HK-2 (cell line): ENCODE measurements at regions not wholly inside any gene's neighbourhood (a gene's known extent, or its start where the extent isn't known, plus 50 kb on each side); places are given as distances from the start of the nearest gene placed in this dataset.

Experiments used
- DNase-seq: peaks from one replicate; pipeline ENCODE4 v3.0.0-alpha.2; 2018; ENCODE audit not compliant: unreplicated experiment

- DNase-seq = no peak
Measured at GRCh38 chr3:162007722-162008121, 511.1 kb downstream of the OTOL1 start.

GRCh38 chr3:162012633-162013032, 516.0 kb downstream of the OTOL1 start:
- no peak for DNase-seq

- DNase-seq = no peak
Measured at GRCh38 chr3:162014284-162014683, 517.7 kb downstream of the OTOL1 start.

GRCh38 chr3:162015856-162016255, 519.2 kb downstream of the OTOL1 start:
- DNase-seq = no peak

- DNase-seq = no peak
Measured at GRCh38 chr3:162019817-162020216, 523.2 kb downstream of the OTOL1 start.

- no peak for DNase-seq
Measured at GRCh38 chr3:162021206-162021605, 524.6 kb downstream of the OTOL1 start.

GRCh38 chr3:162022911-162023310, 526.3 kb downstream of the OTOL1 start:
- no peak for DNase-seq

- no peak for DNase-seq
Measured at GRCh38 chr3:162029736-162030135, 533.1 kb downstream of the OTOL1 start.

GRCh38 chr3:162034368-162034767, 537.8 kb downstream of the OTOL1 start:
- DNase-seq = no peak

GRCh38 chr3:162041622-162042021, 545.0 kb downstream of the OTOL1 start:
- DNase-seq = no peak

- DNase-seq = no peak
Measured at GRCh38 chr3:162052636-162053035, 556.0 kb downstream of the OTOL1 start.

- DNase-seq = no peak
Measured at GRCh38 chr3:162072656-162073164, 576.1 kb downstream of the OTOL1 start.

GRCh38 chr3:162073422-162073975, 576.9 kb downstream of the OTOL1 start:
- DNase-seq = no peak

- DNase-seq = no peak
Measured at GRCh38 chr3:162077108-162077507, 580.5 kb downstream of the OTOL1 start.

- no peak for DNase-seq
Measured at GRCh38 chr3:162082516-162082915, 585.9 kb downstream of the OTOL1 start.

- DNase-seq = no peak
Measured at GRCh38 chr3:162087361-162087760, 590.8 kb downstream of the OTOL1 start.

- no peak for DNase-seq
Measured at GRCh38 chr3:162092751-162093150, 596.1 kb downstream of the OTOL1 start.

GRCh38 chr3:162094301-162094700, 597.7 kb downstream of the OTOL1 start:
- no peak for DNase-seq

- no peak for DNase-seq
Measured at GRCh38 chr3:162096874-162097273, 600.3 kb downstream of the OTOL1 start.

GRCh38 chr3:162103808-162104207, 607.2 kb downstream of the OTOL1 start:
- no peak for DNase-seq

- no peak for DNase-seq
Measured at GRCh38 chr3:162111861-162112260, 615.3 kb downstream of the OTOL1 start.

- DNase-seq = no peak
Measured at GRCh38 chr3:162112719-162113118, 616.1 kb downstream of the OTOL1 start.

- DNase-seq = no peak
Measured at GRCh38 chr3:162117961-162118360, 621.4 kb downstream of the OTOL1 start.

GRCh38 chr3:162119651-162120050, 623.0 kb downstream of the OTOL1 start:
- DNase-seq = no peak
